NCI-H2171 treated with DMSO at 0.1 percent for 48 hours (cell line): ENCODE measurements at regions not wholly inside any gene's neighbourhood (a gene's known extent, or its start where the extent isn't known, plus 50 kb on each side); places are given as distances from the start of the nearest gene placed in this dataset.

Experiments
- DNase-seq: peaks from one replicate; lab custom pipeline; 2025; lab: John Stamatoyannopoulos, UW

- peak; percentile 93 for DNase-seq
These were observed 64.1 kb upstream of the EGLN3 start for GRCh38 chr14:34014936-34015335.

- no peak for DNase-seq
These were observed 62.8 kb upstream of the EGLN3 start for GRCh38 chr14:34013721-34014060.

- no peak for DNase-seq
These were observed 62.3 kb upstream of the EGLN3 start for GRCh38 chr14:34012978-34013720.

- no peak for DNase-seq
These were observed 61.5 kb upstream of the EGLN3 start for GRCh38 chr14:34012369-34012768.

GRCh38 chr14:34009956-34010355 lies 59.1 kb upstream of the EGLN3 start:
- DNase-seq, result no peak

- no peak for DNase-seq
These were observed 57.0 kb upstream of the EGLN3 start for GRCh38 chr14:34007902-34008301.

- DNase-seq, result no peak
These were observed 55.0 kb upstream of the EGLN3 start for GRCh38 chr14:34005901-34006300.

- no peak for DNase-seq
These were observed 54.0 kb upstream of the EGLN3 start for GRCh38 chr14:34004881-34005280.

GRCh38 chr14:34003691-34004090 lies 52.8 kb upstream of the EGLN3 start:
- DNase-seq, result no peak

- no peak for DNase-seq
These were observed 52.3 kb upstream of the EGLN3 start for GRCh38 chr14:34003082-34003668.
